Keratinocyte (primary cell): ENCODE measurements at regions not wholly inside any gene's neighbourhood (a gene's known extent, or its start where the extent isn't known, plus 50 kb on each side); places are given as distances from the start of the nearest gene placed in this dataset.

Experiments
- DNase-seq: peaks from one replicate; pipeline ENCODE4 v3.0.0-alpha.2; 2011; ENCODE audit warnings: low read depth, missing footprints, low spot score
- FAIRE-seq: peaks from 2 replicates; lab custom pipeline; 2011; peaks lifted over from hg19 to GRCh38; lab: Jason Lieb, UNC
- H2AFZ ChIP-seq: 2 replicates; pipeline ENCODE4 v1.6.0; 2012; ENCODE audit warnings: low read length, control low read depth, inconsistent platforms; ENCODE audit not compliant: control insufficient read depth
- H3K27ac ChIP-seq: 2 replicates; pipeline ENCODE4 v1.5.1; 2011; ENCODE audit warnings: low read length; ENCODE audit not compliant: control insufficient read depth, insufficient read depth
- H3K27me3 ChIP-seq: 3 replicates; pipeline ENCODE4 v1.6.0; 2011; ENCODE audit warnings: low read length; ENCODE audit not compliant: control insufficient read depth, insufficient read depth; ENCODE audit errors: extremely low read depth
- H3K36me3 ChIP-seq, 2 experiments: 2 replicates in 1 of 2; 3 replicates in 1 of 2; pipeline ENCODE4 v1.5.1; 2011; ENCODE audit warnings: low read length in 2 of 2, mild to moderate bottlenecking in 1 of 2; ENCODE audit not compliant: control insufficient read depth in 2 of 2, insufficient read depth in 2 of 2; ENCODE audit errors: extremely low read depth in 1 of 2
- H3K4me1 ChIP-seq: 3 replicates; pipeline ENCODE4 v1.5.1; 2011; ENCODE audit warnings: low read length; ENCODE audit not compliant: control insufficient read depth, insufficient read depth; ENCODE audit errors: extremely low read depth
- H3K4me2 ChIP-seq: 3 replicates; pipeline ENCODE4 v1.6.0; 2011; ENCODE audit warnings: low read depth, low read length; ENCODE audit not compliant: control insufficient read depth, insufficient read depth; ENCODE audit errors: extremely low read depth
- H3K4me3 ChIP-seq, 3 experiments: fragments of 200-600 bp in 1 of 3; sonication (generic) in 1 of 3; 2 replicates in 2 of 3; 3 replicates in 1 of 3; pipeline ENCODE4 v1.5.1; 2011 to 2016; ENCODE audit warnings: low read length in 3 of 3, mild to moderate bottlenecking in 3 of 3, control low read depth in 2 of 3, inconsistent platforms in 1 of 3, low read depth in 1 of 3, mixed read lengths in 1 of 3, mixed run types in 1 of 3, moderate library complexity in 1 of 3; ENCODE audit not compliant: control insufficient read depth in 2 of 3, insufficient read depth in 2 of 3; ENCODE audit errors: extremely low read depth in 1 of 3
- H3K79me2 ChIP-seq: 2 replicates; pipeline ENCODE4 v1.6.0; 2012; ENCODE audit warnings: low read length; ENCODE audit not compliant: control insufficient read depth, insufficient read depth
- H3K9ac ChIP-seq: 3 replicates; pipeline ENCODE4 v1.6.0; 2011; ENCODE audit warnings: low read length; ENCODE audit not compliant: control insufficient read depth, insufficient read depth; ENCODE audit errors: extremely low read depth
- H3K9me1 ChIP-seq: 3 replicates; pipeline ENCODE4 v1.6.0; 2011; ENCODE audit warnings: low read length; ENCODE audit not compliant: control insufficient read depth, insufficient read depth; ENCODE audit errors: extremely low read depth
- H3K9me3 ChIP-seq: 2 replicates; pipeline ENCODE4 v1.5.1; 2012; ENCODE audit warnings: low read depth, low read length; ENCODE audit not compliant: control insufficient read depth
- H4K20me1 ChIP-seq: 3 replicates; pipeline ENCODE4 v1.6.0; 2011; ENCODE audit warnings: low read length; ENCODE audit not compliant: control insufficient read depth, insufficient read depth; ENCODE audit errors: extremely low read depth
- EZH2 ChIP-seq: IDR thresholded peaks from one replicate; pipeline ENCODE4 v1.6.1; 2012; ENCODE audit warnings: inconsistent platforms, mild to moderate bottlenecking, low read length, moderate library complexity
- dilution Hi-C: fragments of 300-500 bp; cut with MboI; formaldehyde crosslinking; loops from one replicate; pipeline ENCODE4 v1.7.0; 2020; ENCODE audit warnings: low sequenced_read_pairs; ENCODE audit not compliant: extremely low pct_ligation_motif_present
- TF ChIP-seq, protein P1 (sequence below), 3 experiments: IDR thresholded peaks in 1 of 3; conservative IDR thresholded peaks in 1 of 3; optimal IDR thresholded peaks in 1 of 3; 2 replicates in 2 of 3; 3 replicates in 1 of 3; pipeline versions ENCODE3 to v1.5.1; 2011; ENCODE audit warnings: low read length in 3 of 3, mild to moderate bottlenecking in 3 of 3, moderate library complexity in 2 of 3, control low read depth in 1 of 3, inconsistent platforms in 1 of 3; ENCODE audit not compliant: insufficient read depth in 2 of 3; ENCODE audit errors: extremely low read depth in 1 of 3

DNA sequence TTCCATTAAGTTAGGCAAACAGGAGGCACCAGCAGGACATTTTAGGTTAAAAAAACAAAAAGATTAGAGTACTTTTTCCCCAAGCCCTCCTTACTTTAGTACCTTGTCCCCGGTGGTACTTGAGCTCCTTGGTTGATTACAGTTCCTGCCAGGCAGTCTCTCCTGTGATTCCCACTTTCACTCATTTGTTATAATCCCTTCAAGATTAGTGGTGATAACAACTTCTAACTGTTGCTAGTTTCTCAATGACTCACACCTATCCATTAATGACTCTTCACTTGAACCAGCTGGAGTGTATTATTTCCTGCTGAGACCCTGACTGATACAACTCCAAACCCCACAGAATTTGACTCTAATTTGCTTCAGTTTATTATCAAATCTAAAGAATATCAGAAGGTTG is 765.0 kb upstream of the DIAPH2 start:
- dilution Hi-C loops = no loop called here
- H3K4me1 ChIP-seq = no peaks in the 10 kb centered on the region
- no peaks in the 10 kb centered on the region for H3K9me3 ChIP-seq
- H3K4me2 ChIP-seq = no peak overlapping the region
- no peak for FAIRE-seq
- H3K9ac ChIP-seq = no peak overlapping the region
- DNase-seq = no peak
- no peak overlapping the region for H3K4me3 ChIP-seq
- no peaks in the 10 kb centered on the region for H3K79me2 ChIP-seq
- H4K20me1 ChIP-seq = no peaks in the 10 kb centered on the region
- H3K36me3 ChIP-seq = no peaks in the 10 kb centered on the region
- H2AFZ ChIP-seq = no peak overlapping the region
- no peaks in the 10 kb centered on the region for H3K27me3 ChIP-seq
- H3K9me1 ChIP-seq = no peaks in the 10 kb centered on the region
- H3K27ac ChIP-seq = no peak overlapping the region
- TF ChIP-seq, protein P1, sequence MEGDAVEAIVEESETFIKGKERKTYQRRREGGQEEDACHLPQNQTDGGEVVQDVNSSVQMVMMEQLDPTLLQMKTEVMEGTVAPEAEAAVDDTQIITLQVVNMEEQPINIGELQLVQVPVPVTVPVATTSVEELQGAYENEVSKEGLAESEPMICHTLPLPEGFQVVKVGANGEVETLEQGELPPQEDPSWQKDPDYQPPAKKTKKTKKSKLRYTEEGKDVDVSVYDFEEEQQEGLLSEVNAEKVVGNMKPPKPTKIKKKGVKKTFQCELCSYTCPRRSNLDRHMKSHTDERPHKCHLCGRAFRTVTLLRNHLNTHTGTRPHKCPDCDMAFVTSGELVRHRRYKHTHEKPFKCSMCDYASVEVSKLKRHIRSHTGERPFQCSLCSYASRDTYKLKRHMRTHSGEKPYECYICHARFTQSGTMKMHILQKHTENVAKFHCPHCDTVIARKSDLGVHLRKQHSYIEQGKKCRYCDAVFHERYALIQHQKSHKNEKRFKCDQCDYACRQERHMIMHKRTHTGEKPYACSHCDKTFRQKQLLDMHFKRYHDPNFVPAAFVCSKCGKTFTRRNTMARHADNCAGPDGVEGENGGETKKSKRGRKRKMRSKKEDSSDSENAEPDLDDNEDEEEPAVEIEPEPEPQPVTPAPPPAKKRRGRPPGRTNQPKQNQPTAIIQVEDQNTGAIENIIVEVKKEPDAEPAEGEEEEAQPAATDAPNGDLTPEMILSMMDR (optimal IDR thresholded peaks at IDR 0.05 in 1 of 3, IDR thresholded peaks at IDR 0.05 in 1 of 3, conservative IDR thresholded peaks at IDR 0.05 in 1 of 3; ENCODE audit: extremely low read depth in 1 of 3, insufficient read depth in 2 of 3, low read length in 3 of 3) = no peak
- no peak for TF ChIP-seq EZH2

GRCh38 chrX:95945528-95945927 is 739.1 kb upstream of the DIAPH2 start:
- Histone ChIP-seq H3K27ac (no peak overlapping the region), H3K9me3 (no peaks in the 10 kb centered on the region), H2AFZ (no peak overlapping the region), H3K27me3 (no peaks in the 10 kb centered on the region), H3K36me3 (no peaks in the 10 kb centered on the region), H3K79me2 (no peaks in the 10 kb centered on the region), H3K9ac (no peak overlapping the region), H3K4me2 (no peak overlapping the region), H3K4me3 (no peak overlapping the region), H3K9me1 (no peaks in the 10 kb centered on the region), H4K20me1 (no peaks in the 10 kb centered on the region), H3K4me1 (no peaks in the 10 kb centered on the region)
- TF ChIP-seq, protein P1 (optimal IDR thresholded peaks at IDR 0.05 in 1 of 3, IDR thresholded peaks at IDR 0.05 in 1 of 3, conservative IDR thresholded peaks at IDR 0.05 in 1 of 3; ENCODE audit: extremely low read depth in 1 of 3, insufficient read depth in 2 of 3, low read length in 3 of 3) = no peak
- no peak for TF ChIP-seq EZH2
- dilution Hi-C loops = no loop called here
- no peak for FAIRE-seq
- DNase-seq = no peak
